NCI-H2107 treated with DMSO at 0.1 percent for 48 hours (cell line): ENCODE measurements at regions not wholly inside any gene's neighbourhood (a gene's known extent, or its start where the extent isn't known, plus 50 kb on each side); places are given as distances from the start of the nearest gene placed in this dataset.
A peak's percentile ranks its signal among the peaks of the same experiment; 100 is the strongest.
"Not testable (repeated sequence)": the region's sequence is repeated elsewhere in the genome, so short reads cannot be mapped to it uniquely, and the experiment has no call there.

Experiments
- DNase-seq: peaks from one replicate; lab custom pipeline; 2025; ENCODE audit not compliant: unreplicated experiment; lab: John Stamatoyannopoulos, UW

- no peak for DNase-seq
Measured at GRCh38 chr5:108696951-108697715, 50.6 kb upstream of the FER start.

- no peak for DNase-seq
Measured at GRCh38 chr5:108696407-108696806, 51.3 kb upstream of the FER start.

GRCh38 chr5:108688485-108688884 lies 59.2 kb upstream of the FER start:
- DNase-seq, result no peak

GRCh38 chr5:108687595-108688200 lies 60.0 kb upstream of the FER start:
- DNase-seq, result no peak

GRCh38 chr5:108686676-108687075 lies 61.0 kb upstream of the FER start:
- no peak for DNase-seq

- DNase-seq, result not testable (repeated sequence)
Measured at GRCh38 chr5:108685448-108686216, 62.1 kb upstream of the FER start.

- DNase-seq, result peak; percentile 32
Measured at GRCh38 chr5:108681079-108681921, 66.4 kb upstream of the FER start.

- no peak for DNase-seq
Measured at GRCh38 chr5:108678091-108678490, 69.6 kb upstream of the FER start.

- DNase-seq, result no peak
Measured at GRCh38 chr5:108675736-108676135, 72.0 kb upstream of the FER start.

- DNase-seq, result no peak
Measured at GRCh38 chr5:108672639-108673038, 75.1 kb upstream of the FER start.

GRCh38 chr5:108670591-108671289 lies 77.0 kb upstream of the FER start:
- no peak for DNase-seq

GRCh38 chr5:108669462-108669861 lies 78.2 kb upstream of the FER start:
- no peak for DNase-seq

- no peak for DNase-seq
Measured at GRCh38 chr5:108661590-108662219, 86.0 kb upstream of the FER start.

GRCh38 chr5:108661024-108661423 lies 86.7 kb upstream of the FER start:
- DNase-seq, result no peak

GRCh38 chr5:108660291-108660690 lies 87.4 kb upstream of the FER start:
- no peak for DNase-seq

GRCh38 chr5:108659531-108659930 lies 88.2 kb upstream of the FER start:
- DNase-seq, result no peak

- peak; percentile 82 for DNase-seq
Measured at GRCh38 chr5:108655750-108656450, 91.8 kb upstream of the FER start.

- no peak for DNase-seq
Measured at GRCh38 chr5:108654051-108654450, 93.6 kb upstream of the FER start.

GRCh38 chr5:108653201-108653600 lies 94.5 kb upstream of the FER start:
- no peak for DNase-seq
